ENCODE measurements at regions not wholly inside any gene's neighbourhood (a gene's known extent, or its start where the extent isn't known, plus 50 kb on each side); places are given as distances from the start of the nearest gene placed in this dataset.

DNA sequence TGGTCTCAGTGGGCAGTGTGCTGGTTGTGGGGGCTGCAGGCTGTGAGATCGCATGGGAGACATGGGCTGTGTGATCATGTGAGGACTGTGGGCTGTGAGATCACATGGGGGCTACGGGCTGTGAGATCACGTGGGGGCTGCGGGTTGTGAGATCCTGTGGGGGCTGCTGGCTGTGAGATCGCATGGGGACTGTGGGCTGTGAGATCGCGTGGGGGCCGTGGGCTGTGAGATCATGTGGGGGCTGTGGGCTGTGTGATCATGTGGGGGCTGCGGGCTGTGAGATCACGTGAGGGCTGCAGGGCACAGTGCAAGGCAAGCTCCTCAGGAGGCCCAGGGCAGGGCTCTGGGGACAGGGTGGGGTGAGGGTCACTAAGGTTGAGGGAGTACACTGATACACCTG lies 140.5 kb upstream of the CST7 start:
- Mint-ChIP-seq H3K27ac (no peak overlapping the region), H3K36me3 (no peaks in the 10 kb centered on the region), H3K27me3 (peaks cover 2% of the 10 kb centered on the region), H3K9me3 (peaks cover 4% of the 10 kb centered on the region), H3K4me1 (peaks cover 3% of the 10 kb centered on the region), H3K4me3 (no peak overlapping the region)
- ATAC-seq (ENCODE audit: low read depth) (no peak), DNase-seq (no peak)
- POLR2A ChIA-PET: no interaction called here

- Mint-ChIP-seq H3K27ac (no peak overlapping the region), H3K27me3 (peaks cover 2% of the 10 kb centered on the region), H3K36me3 (no peaks in the 10 kb centered on the region), H3K4me1 (peaks cover 3% of the 10 kb centered on the region), H3K4me3 (no peak overlapping the region), H3K9me3 (peaks cover 4% of the 10 kb centered on the region)
- no peak for ATAC-seq (ENCODE audit: low read depth)
- DNase-seq: no peak
- POLR2A ChIA-PET: no interaction called here
Measured at GRCh38 chr20:24809606-24810005, 139.5 kb upstream of the CST7 start.

- POLR2A ChIA-PET: no interaction called here
- ATAC-seq (ENCODE audit: low read depth) (no peak), DNase-seq (no peak)
- Mint-ChIP-seq H3K27ac (no peak overlapping the region), H3K27me3 (peaks cover 2% of the 10 kb centered on the region), H3K36me3 (no peaks in the 10 kb centered on the region), H3K4me3 (no peak overlapping the region), H3K9me3 (peaks cover 4% of the 10 kb centered on the region), H3K4me1 (peaks cover 3% of the 10 kb centered on the region)
Measured at GRCh38 chr20:24810676-24811407, 138.2 kb upstream of the CST7 start.

- H3K9me3 Mint-ChIP-seq: peaks cover 4% of the 10 kb centered on the region
- H3K4me1 Mint-ChIP-seq: peaks cover 8% of the 10 kb centered on the region
- H3K4me3 Mint-ChIP-seq: no peak overlapping the region
- H3K27me3 Mint-ChIP-seq: peaks cover 2% of the 10 kb centered on the region
- DNase-seq (no peak), ATAC-seq (ENCODE audit: low read depth) (no peak)
- no peak overlapping the region for H3K27ac Mint-ChIP-seq
- POLR2A ChIA-PET: no interaction called here
- no peaks in the 10 kb centered on the region for H3K36me3 Mint-ChIP-seq
Measured at GRCh38 chr20:24812373-24812772, 136.7 kb upstream of the CST7 start.

DNA sequence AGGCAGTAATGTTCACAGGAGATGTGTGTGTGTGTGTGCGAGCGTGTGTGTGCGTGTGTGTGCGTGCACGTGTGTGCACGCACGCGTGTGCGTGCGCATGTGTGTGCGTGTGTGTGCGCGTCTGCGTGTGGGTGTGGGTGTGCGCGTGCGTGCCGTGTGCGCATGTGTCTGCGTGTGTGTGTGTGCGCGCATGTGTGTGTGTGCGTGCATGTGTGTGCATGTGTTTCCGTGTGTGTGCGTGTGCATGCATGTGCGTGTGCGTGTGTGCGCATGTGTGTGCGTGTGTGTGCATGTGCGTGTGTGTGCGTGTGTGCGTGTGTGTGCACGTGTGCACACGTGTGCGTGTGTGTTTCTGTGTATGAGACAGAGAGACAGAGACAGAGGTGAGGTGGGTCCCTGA lies 136.0 kb upstream of the CST7 start:
- Mint-ChIP-seq H3K4me1 (peaks cover 8% of the 10 kb centered on the region), H3K27ac (no peak overlapping the region), H3K4me3 (no peak overlapping the region), H3K36me3 (no peaks in the 10 kb centered on the region), H3K9me3 (peaks cover 4% of the 10 kb centered on the region), H3K27me3 (peaks cover 2% of the 10 kb centered on the region)
- ATAC-seq (ENCODE audit: low read depth): no peak
- DNase-seq: no peak
- POLR2A ChIA-PET: no interaction called here

GRCh38 chr20:24813496-24813895 lies 135.6 kb upstream of the CST7 start:
- Mint-ChIP-seq H3K27ac (no peak overlapping the region), H3K36me3 (no peaks in the 10 kb centered on the region), H3K27me3 (peaks cover under 1% of the 10 kb centered on the region), H3K9me3 (peaks cover 4% of the 10 kb centered on the region), H3K4me3 (no peak overlapping the region), H3K4me1 (peaks cover 8% of the 10 kb centered on the region)
- ATAC-seq (ENCODE audit: low read depth) (no peak), DNase-seq (no peak)
- POLR2A ChIA-PET: no interaction called here

GRCh38 chr20:24813936-24814335 lies 135.1 kb upstream of the CST7 start:
- Mint-ChIP-seq H3K4me1 (peaks cover 6% of the 10 kb centered on the region), H3K4me3 (no peak overlapping the region), H3K27me3 (no peaks in the 10 kb centered on the region), H3K9me3 (peaks cover 4% of the 10 kb centered on the region), H3K27ac (no peak overlapping the region), H3K36me3 (no peaks in the 10 kb centered on the region)
- POLR2A ChIA-PET: no interaction called here
- DNase-seq (no peak), ATAC-seq (ENCODE audit: low read depth) (no peak)

DNA sequence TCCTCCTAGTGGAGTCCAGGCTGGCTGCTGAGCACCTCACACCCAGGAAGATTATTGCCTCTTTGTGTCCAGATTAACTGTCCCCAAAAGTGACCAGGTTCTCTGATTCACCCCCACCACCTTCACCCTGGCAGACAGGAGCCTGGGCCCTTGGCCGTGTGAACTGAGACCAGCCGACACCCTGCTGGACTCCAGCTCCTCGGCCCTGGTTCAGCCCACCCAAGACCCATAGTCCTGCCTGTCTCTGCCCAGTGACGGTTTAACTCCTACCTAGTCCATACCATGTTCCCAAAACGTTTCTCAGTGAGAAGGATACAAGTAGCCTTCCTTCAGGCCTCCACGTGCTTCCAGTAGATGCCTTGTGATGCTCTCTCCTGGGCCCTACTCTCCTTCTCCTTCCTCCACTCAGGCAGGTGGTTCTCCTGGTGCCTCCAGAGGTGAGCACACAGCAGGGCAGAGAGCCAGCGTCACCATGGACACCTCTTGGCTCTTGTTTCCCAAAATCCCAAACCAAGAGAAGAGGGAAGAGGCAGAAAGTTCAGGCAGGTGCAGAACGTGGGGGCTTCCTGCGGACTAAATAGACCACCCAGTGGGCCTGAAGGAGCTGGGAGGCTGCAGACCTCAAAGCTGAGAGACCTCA lies 134.4 kb upstream of the CST7 start:
- H3K4me1 Mint-ChIP-seq: peaks cover 6% of the 10 kb centered on the region
- H3K4me3 Mint-ChIP-seq: no peak overlapping the region
- H3K27ac Mint-ChIP-seq: no peak overlapping the region
- H3K27me3 Mint-ChIP-seq: no peaks in the 10 kb centered on the region
- DNase-seq (no peak), ATAC-seq (ENCODE audit: low read depth) (no peak)
- POLR2A ChIA-PET: no interaction called here
- H3K36me3 Mint-ChIP-seq: no peaks in the 10 kb centered on the region
- H3K9me3 Mint-ChIP-seq: peaks cover 4% of the 10 kb centered on the region

DNA sequence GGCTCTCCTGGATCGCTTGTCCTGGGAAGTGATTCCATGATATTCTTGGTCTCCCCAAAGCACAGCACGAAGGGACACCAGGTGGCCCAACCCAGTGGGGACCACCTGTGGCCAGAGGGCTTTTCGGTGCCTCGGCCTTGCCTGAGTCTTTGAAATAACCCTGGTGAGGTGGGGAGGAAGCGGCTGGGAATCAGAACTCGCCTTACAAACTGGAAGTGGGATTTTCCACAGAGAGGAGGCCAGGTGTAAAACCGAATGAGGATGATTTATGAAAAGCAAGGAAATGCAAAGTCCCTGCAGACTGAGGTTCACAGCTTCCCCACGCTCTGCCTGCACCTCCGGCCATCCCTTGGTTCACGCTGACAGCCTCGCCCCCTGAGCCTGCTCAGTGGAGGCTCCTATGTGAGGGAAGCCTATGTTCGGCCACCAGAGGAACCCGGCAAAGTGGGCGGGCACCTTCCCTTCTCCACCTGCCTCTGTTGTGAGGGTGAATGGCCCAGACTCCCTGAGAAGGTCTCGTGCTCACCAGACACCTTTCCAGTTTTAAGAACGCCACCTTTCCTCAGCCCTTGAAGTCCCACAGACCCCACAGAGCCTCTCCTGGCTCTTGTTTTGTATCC lies 133.8 kb upstream of the CST7 start:
- ATAC-seq (ENCODE audit: low read depth) (no peak), DNase-seq (no peak)
- H3K27me3 Mint-ChIP-seq: no peaks in the 10 kb centered on the region
- H3K27ac Mint-ChIP-seq: no peak overlapping the region
- no peaks in the 10 kb centered on the region for H3K36me3 Mint-ChIP-seq
- POLR2A ChIA-PET: no interaction called here
- H3K9me3 Mint-ChIP-seq: peaks cover 4% of the 10 kb centered on the region
- no peak overlapping the region for H3K4me3 Mint-ChIP-seq
- peaks cover 6% of the 10 kb centered on the region for H3K4me1 Mint-ChIP-seq

DNA sequence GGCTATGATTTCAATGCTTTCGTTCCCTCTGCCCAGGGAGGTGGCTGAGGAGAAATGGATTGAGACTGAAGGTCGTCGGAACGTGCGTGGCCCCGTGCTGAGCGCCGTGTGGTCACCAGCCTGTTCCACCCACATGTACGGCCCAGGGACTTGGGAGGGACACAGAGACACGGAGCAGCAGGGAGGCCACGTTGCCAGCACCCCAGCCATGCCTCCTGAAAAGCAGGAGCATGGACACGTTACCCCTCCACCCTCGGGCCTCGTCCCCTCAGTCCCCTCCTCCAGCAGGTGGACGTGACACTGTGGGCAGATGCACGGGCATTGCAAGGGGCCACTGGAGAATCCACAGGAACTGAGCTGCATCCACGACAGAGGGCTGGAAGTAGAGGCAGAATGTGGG lies 133.1 kb upstream of the CST7 start:
- H3K27ac Mint-ChIP-seq: no peak overlapping the region
- peaks cover 4% of the 10 kb centered on the region for H3K9me3 Mint-ChIP-seq
- no peak overlapping the region for H3K4me3 Mint-ChIP-seq
- POLR2A ChIA-PET: no interaction called here
- ATAC-seq (ENCODE audit: low read depth) (no peak), DNase-seq (no peak)
- peaks cover 6% of the 10 kb centered on the region for H3K4me1 Mint-ChIP-seq
- H3K36me3 Mint-ChIP-seq: no peaks in the 10 kb centered on the region
- H3K27me3 Mint-ChIP-seq: no peaks in the 10 kb centered on the region

DNA sequence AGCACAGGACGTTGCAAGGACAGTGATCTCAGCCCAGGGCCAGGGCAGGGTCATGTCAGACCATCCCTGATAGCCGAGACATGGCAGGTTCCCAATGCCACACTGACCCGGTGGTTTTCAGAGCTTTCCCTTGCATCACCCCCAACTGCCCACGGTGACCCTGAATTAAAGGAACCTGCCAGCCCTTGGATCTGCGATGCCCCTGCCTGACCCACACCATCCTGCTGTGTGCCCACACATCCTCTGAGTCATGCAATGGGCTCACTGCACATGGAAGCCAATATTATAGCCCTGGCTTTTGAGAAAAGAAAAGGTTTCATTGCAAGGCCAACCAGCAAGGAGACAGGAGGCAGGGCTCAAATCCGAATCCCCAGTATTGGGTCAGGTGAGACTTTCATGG lies 132.6 kb upstream of the CST7 start:
- DNase-seq (no peak), ATAC-seq (ENCODE audit: low read depth) (no peak)
- Mint-ChIP-seq H3K4me1 (peaks cover 6% of the 10 kb centered on the region), H3K9me3 (peaks cover 4% of the 10 kb centered on the region), H3K4me3 (no peak overlapping the region), H3K27ac (no peak overlapping the region), H3K27me3 (no peaks in the 10 kb centered on the region), H3K36me3 (no peaks in the 10 kb centered on the region)
- POLR2A ChIA-PET: no interaction called here

GRCh38 chr20:24816907-24817306 lies 132.2 kb upstream of the CST7 start:
- Mint-ChIP-seq H3K27ac (no peak overlapping the region), H3K4me1 (peaks cover 6% of the 10 kb centered on the region), H3K36me3 (no peaks in the 10 kb centered on the region), H3K27me3 (no peaks in the 10 kb centered on the region), H3K9me3 (peaks cover 4% of the 10 kb centered on the region), H3K4me3 (no peak overlapping the region)
- ATAC-seq (ENCODE audit: low read depth) (no peak), DNase-seq (no peak)
- POLR2A ChIA-PET: no interaction called here

DNA sequence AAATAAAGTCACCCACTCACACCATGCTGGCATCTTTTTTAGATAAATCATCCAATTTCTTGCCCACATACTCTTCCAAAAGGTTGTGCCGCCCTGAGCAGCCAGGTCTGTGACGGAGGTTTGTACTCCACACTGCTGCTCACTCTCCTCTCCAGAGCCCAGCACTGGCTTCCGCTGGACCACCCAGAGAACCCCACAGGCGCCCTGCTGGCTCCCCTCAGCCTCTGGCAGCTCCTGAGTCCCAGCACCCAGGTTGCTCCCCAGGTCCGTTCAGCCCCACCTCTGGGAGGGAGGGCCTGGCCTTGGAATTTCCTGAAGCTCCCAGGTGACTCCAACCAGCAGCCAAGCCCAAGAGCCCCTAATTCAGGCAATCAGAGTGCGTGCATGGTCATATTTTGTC lies 131.7 kb upstream of the CST7 start:
- no peak for ATAC-seq (ENCODE audit: low read depth)
- peaks cover 6% of the 10 kb centered on the region for H3K4me1 Mint-ChIP-seq
- no peak for DNase-seq
- no peaks in the 10 kb centered on the region for H3K36me3 Mint-ChIP-seq
- POLR2A ChIA-PET: no interaction called here
- H3K27me3 Mint-ChIP-seq: no peaks in the 10 kb centered on the region
- no peak overlapping the region for H3K27ac Mint-ChIP-seq
- H3K9me3 Mint-ChIP-seq: peaks cover 4% of the 10 kb centered on the region
- no peak overlapping the region for H3K4me3 Mint-ChIP-seq

GRCh38 chr20:24818056-24818455 lies 131.0 kb upstream of the CST7 start:
- no peak overlapping the region for H3K4me3 Mint-ChIP-seq
- H3K9me3 Mint-ChIP-seq: no peaks in the 10 kb centered on the region
- DNase-seq (no peak), ATAC-seq (ENCODE audit: low read depth) (no peak)
- H3K27me3 Mint-ChIP-seq: no peaks in the 10 kb centered on the region
- H3K4me1 Mint-ChIP-seq: peaks cover 6% of the 10 kb centered on the region
- POLR2A ChIA-PET: no interaction called here
- H3K27ac Mint-ChIP-seq: no peak overlapping the region
- H3K36me3 Mint-ChIP-seq: no peaks in the 10 kb centered on the region
